Tibial nerve (tissue), 4 donors: ENCODE measurements at regions not wholly inside any gene's neighbourhood (a gene's known extent, or its start where the extent isn't known, plus 50 kb on each side); places are given as distances from the start of the nearest gene placed in this dataset.
A peak's percentile ranks its signal among the peaks of the same experiment; 100 is the strongest.

ENCODE experiments used
- DNase-seq, 2 donors: peaks; one replicate each; pipeline ENCODE4 v3.0.0-alpha.2; 2019; ENCODE audit warnings: low spot score in 2 of 2
- H3K27ac ChIP-seq, 4 donors: fragments of 200-600 bp; sonication (generic) in 3 of 4; one replicate each; pipeline ENCODE4 v1.5.1; 2017 to 2019; ENCODE audit warnings: mild to moderate bottlenecking in 1 of 4
- H3K27me3 ChIP-seq, 2 donors: fragments of 200-600 bp; sonication (generic) in 1 of 2; one replicate each; pipeline versions ENCODE4 v1.5.1 to v1.6.0; 2017 to 2019
- H3K36me3 ChIP-seq, 3 donors: fragments of 200-600 bp; sonication (generic); one replicate each; pipeline ENCODE4 v1.5.1; 2018 to 2019
- H3K4me1 ChIP-seq, 4 donors: fragments of 200-600 bp; sonication (generic) in 3 of 4; one replicate each; pipeline ENCODE4 v1.5.1; 2017 to 2019
- H3K4me3 ChIP-seq, 4 donors: fragments of 200-600 bp; sonication (generic) in 3 of 4; one replicate each; pipeline ENCODE4 v1.5.1; 2017 to 2019; ENCODE audit warnings: mild to moderate bottlenecking in 1 of 4, moderate library complexity in 1 of 4
- H3K9me3 ChIP-seq, 4 donors: fragments of 200-600 bp; sonication (generic) in 3 of 4; one replicate each; pipeline ENCODE4 v1.5.1; 2017 to 2019
- CTCF ChIP-seq, 5 experiments: fragments of 200-600 bp in 3 of 5; fragments of 450-650 bp in 2 of 5; sonication (generic) in 3 of 5; IDR thresholded peaks; one replicate each; pipeline ENCODE4 v1.5.1; 2016 to 2019; ENCODE audit warnings: antibody characterized with exemption in 5 of 5, mild to moderate bottlenecking in 3 of 5, moderate library complexity in 2 of 5
- EP300 ChIP-seq, 2 donors: sonication (generic); formaldehyde crosslinking; IDR thresholded peaks; one replicate each; pipeline ENCODE4 v1.6.1; 2017; ENCODE audit warnings: antibody characterized with exemption in 2 of 2, mild to moderate bottlenecking in 1 of 2
- POLR2A ChIP-seq, 2 donors: fragments of 450-650 bp; IDR thresholded peaks; one replicate each; pipeline ENCODE4 v1.6.1; 2017; ENCODE audit warnings: antibody characterized with exemption in 2 of 2, mild to moderate bottlenecking in 2 of 2, moderate library complexity in 2 of 2
- WGBS, 2 donors: methylation state at CpG; one replicate each; pipeline ENCODE4 v1.1.5; 2018; 5-methylcytosine and 5-hydroxymethylcytosine counted together

GRCh38 chr9:134982311-134982710, 64.6 kb upstream of the FCN1 start:
- Histone ChIP-seq H3K4me3 (no peak overlapping the region), H3K4me1 (no peaks in the 10 kb centered on the region), H3K27ac (no peak overlapping the region), H3K36me3 (no peaks in the 10 kb centered on the region), H3K9me3 (peaks cover 0 to 18% (median 0%) of the 10 kb centered on the region in 4 donors), H3K27me3 (no peaks in the 10 kb centered on the region)
- no peak for TF ChIP-seq CTCF (IDR thresholded peaks at IDR 0.05)
- no peak for DNase-seq
- 67 to 82% methylated on average over 8 of the region's 8 CpGs for WGBS, 2 donors

GRCh38 chr9:134983074-134983473, 65.4 kb upstream of the FCN1 start:
- WGBS, 2 donors: 20 to 28% methylated on average over 15 of the region's 15 CpGs
- TF ChIP-seq POLR2A (IDR thresholded peaks at IDR 0.05) (no peak), EP300 (IDR thresholded peaks at IDR 0.05) (no peak), CTCF (IDR thresholded peaks at IDR 0.05) (peak in 2 of 5 experiments; percentile 37 to 46)
- H3K36me3 ChIP-seq: no peaks in the 10 kb centered on the region
- no peak overlapping the region for H3K4me3 ChIP-seq
- peaks cover 0 to 26% (median 0%) of the 10 kb centered on the region in 4 donors for H3K9me3 ChIP-seq
- no peak for DNase-seq
- no peaks in the 10 kb centered on the region for H3K27me3 ChIP-seq
- H3K4me1 ChIP-seq: no peaks in the 10 kb centered on the region
- H3K27ac ChIP-seq: no peak overlapping the region

- H3K4me3 ChIP-seq: no peak overlapping the region
- H3K27me3 ChIP-seq: no peaks in the 10 kb centered on the region
- DNase-seq: no peak
- H3K27ac ChIP-seq: no peak overlapping the region
- WGBS, 2 donors: 88 to 89% methylated on average over 14 of the region's 14 CpGs
- H3K9me3 ChIP-seq: peaks cover 0 to 26% (median 0%) of the 10 kb centered on the region in 4 donors
- no peaks in the 10 kb centered on the region for H3K36me3 ChIP-seq
- no peak for TF ChIP-seq EP300 (IDR thresholded peaks at IDR 0.05)
- TF ChIP-seq POLR2A (IDR thresholded peaks at IDR 0.05): no peak
- TF ChIP-seq CTCF (IDR thresholded peaks at IDR 0.05): no peak
- H3K4me1 ChIP-seq: no peaks in the 10 kb centered on the region
Observed at GRCh38 chr9:134983506-134984371, 66.0 kb upstream of the FCN1 start.

- DNase-seq: no peak
- TF ChIP-seq CTCF (IDR thresholded peaks at IDR 0.05) (no peak), EP300 (IDR thresholded peaks at IDR 0.05) (no peak), POLR2A (IDR thresholded peaks at IDR 0.05) (no peak)
- Histone ChIP-seq H3K9me3 (peaks cover 0 to 26% (median 0%) of the 10 kb centered on the region in 4 donors), H3K27ac (no peak overlapping the region), H3K4me3 (no peak overlapping the region), H3K4me1 (no peaks in the 10 kb centered on the region), H3K36me3 (no peaks in the 10 kb centered on the region), H3K27me3 (no peaks in the 10 kb centered on the region)
- WGBS, 2 donors: 85 to 89% methylated on average over 21 to 22 of the region's 23 CpGs
Observed at GRCh38 chr9:134984372-134985265, 66.9 kb upstream of the FCN1 start.

GRCh38 chr9:134985451-134985850, 67.7 kb upstream of the FCN1 start:
- Histone ChIP-seq H3K36me3 (no peaks in the 10 kb centered on the region), H3K27me3 (no peaks in the 10 kb centered on the region), H3K4me3 (no peak overlapping the region), H3K9me3 (peaks cover 0 to 26% (median 0%) of the 10 kb centered on the region in 4 donors), H3K4me1 (no peaks in the 10 kb centered on the region), H3K27ac (no peak overlapping the region)
- TF ChIP-seq POLR2A (IDR thresholded peaks at IDR 0.05) (no peak), EP300 (IDR thresholded peaks at IDR 0.05) (no peak), CTCF (IDR thresholded peaks at IDR 0.05) (no peak)
- DNase-seq: no peak
- WGBS, 2 donors: 92 to 93% methylated on average over 7 of the region's 7 CpGs
